Middle frontal gyrus (tissue), 1 donor: ENCODE measurements at regions not wholly inside any gene's neighbourhood (a gene's known extent, or its start where the extent isn't known, plus 50 kb on each side); places are given as distances from the start of the nearest gene placed in this dataset.
"Not testable (repeated sequence)": the region's sequence is repeated elsewhere in the genome, so short reads cannot be mapped to it uniquely, and the experiment has no call there.

Experiments used
- DNase-seq: peaks from one replicate; pipeline ENCODE4 v3.0.0-alpha.2; 2015; ENCODE audit warnings: low spot score; ENCODE audit errors: extremely low spot score

GRCh38 chr10:76616666-76617065 lies 1020.9 kb downstream of the KCNMA1 start:
- DNase-seq: not testable (repeated sequence)

DNA sequence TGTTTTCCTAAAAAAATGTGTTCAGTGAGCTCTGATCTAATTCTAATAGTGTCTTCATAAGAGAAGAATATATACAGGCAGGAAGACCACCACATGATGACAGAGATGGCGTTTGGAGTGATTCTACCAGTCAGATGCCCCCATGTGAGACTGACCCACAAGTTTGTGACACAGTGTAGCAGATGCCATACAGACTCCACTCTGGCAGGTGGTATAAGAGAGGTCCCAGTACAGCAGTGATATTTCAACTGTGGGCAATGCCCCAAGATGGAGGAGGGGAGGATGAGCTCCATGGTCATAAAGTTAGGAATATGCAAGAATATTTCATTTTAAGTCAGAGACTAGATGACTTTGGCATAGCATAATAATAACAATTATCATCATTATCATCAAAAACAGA lies 1022.6 kb downstream of the KCNMA1 start:
- DNase-seq: no peak
